SH-SY5Y (cell line): ENCODE measurements at regions not wholly inside any gene's neighbourhood (a gene's known extent, or its start where the extent isn't known, plus 50 kb on each side); places are given as distances from the start of the nearest gene placed in this dataset.
A peak's percentile ranks its signal among the peaks of the same experiment; 100 is the strongest.

Experiments used
- GATA2 ChIP-seq: IDR thresholded peaks from 2 replicates; pipeline ENCODE4 v1.6.1; 2011; ENCODE audit warnings: mild to moderate bottlenecking, low read depth, low read length
- GATA3 ChIP-seq: IDR thresholded peaks from 2 replicates; pipeline ENCODE4 v1.6.1; 2011; ENCODE audit warnings: low read depth, mild to moderate bottlenecking, low read length, moderate library complexity

- TF ChIP-seq GATA2 (peak; percentile 28; the same call in 1 of the 2 replicates), GATA3 (peak; percentile 42; the same call in 1 of the 2 replicates)
Observed at GRCh38 chr3:101128001-101128400, 134.8 kb upstream of the ABI3BP start.
